Nephron (organoid): ENCODE measurements at regions not wholly inside any gene's neighbourhood (a gene's known extent, or its start where the extent isn't known, plus 50 kb on each side); places are given as distances from the start of the nearest gene placed in this dataset.
A peak's percentile ranks its signal among the peaks of the same experiment; 100 is the strongest.

Experiments used
- H3K27ac Mint-ChIP-seq, 3 experiments: 2 replicates each; pipeline ENCODE4 v1.8.0; 2020; ENCODE audit warnings: mixed read lengths in 3 of 3, mild to moderate bottlenecking in 2 of 3, moderate library complexity in 1 of 3
- H3K27me3 Mint-ChIP-seq: 2 replicates; pipeline ENCODE4 v1.8.0; 2021; ENCODE audit warnings: low read depth, mild to moderate bottlenecking, moderate library complexity, mixed read lengths
- H3K36me3 Mint-ChIP-seq: 2 replicates; pipeline ENCODE4 v1.8.0; 2020; ENCODE audit warnings: low read depth, mixed read lengths
- H3K4me1 Mint-ChIP-seq: 2 replicates; pipeline ENCODE4 v1.8.0; 2020; ENCODE audit warnings: mixed read lengths
- H3K4me3 Mint-ChIP-seq, 3 experiments: 2 replicates each; pipeline ENCODE4 v1.8.0; 2020; ENCODE audit warnings: mild to moderate bottlenecking in 3 of 3, mixed read lengths in 3 of 3, moderate library complexity in 2 of 3
- H3K9me3 Mint-ChIP-seq: 2 replicates; pipeline ENCODE4 v1.8.0; 2020; ENCODE audit warnings: mixed read lengths
- TF ChIP-seq, protein P1 (sequence below), 3 experiments: fragments of 200-600 bp; sonication (generic); IDR thresholded peaks; one replicate each; pipeline ENCODE4 v1.5.0; 2021; ENCODE audit warnings: antibody characterized with exemption in 3 of 3; ENCODE audit not compliant: unreplicated experiment in 3 of 3

DNA sequence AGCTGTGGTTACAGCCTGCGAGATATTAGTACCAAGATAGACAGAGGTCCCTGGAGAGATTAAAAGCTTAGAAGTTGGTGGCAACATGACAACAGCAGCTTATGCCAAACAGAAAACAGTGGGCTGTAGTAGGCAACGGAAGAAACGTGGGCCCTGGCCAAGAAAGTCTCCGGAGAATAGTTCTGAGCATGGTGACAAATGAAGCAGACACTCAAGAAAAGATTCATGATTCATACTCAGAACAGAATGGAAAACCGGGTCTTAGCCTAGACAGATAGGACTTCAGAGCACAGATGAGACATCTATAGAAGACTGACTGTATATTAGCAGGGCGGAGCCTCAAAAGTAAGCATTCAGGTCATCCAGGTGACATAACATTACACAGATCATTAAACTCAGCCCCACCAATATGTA is 727.4 kb downstream of the ETS1 start:
- H3K4me1 Mint-ChIP-seq: peaks cover 1% of the 10 kb centered on the region
- peaks cover 3% of the 10 kb centered on the region for H3K27me3 Mint-ChIP-seq
- no peaks in the 10 kb centered on the region for H3K36me3 Mint-ChIP-seq
- TF ChIP-seq, protein P1, sequence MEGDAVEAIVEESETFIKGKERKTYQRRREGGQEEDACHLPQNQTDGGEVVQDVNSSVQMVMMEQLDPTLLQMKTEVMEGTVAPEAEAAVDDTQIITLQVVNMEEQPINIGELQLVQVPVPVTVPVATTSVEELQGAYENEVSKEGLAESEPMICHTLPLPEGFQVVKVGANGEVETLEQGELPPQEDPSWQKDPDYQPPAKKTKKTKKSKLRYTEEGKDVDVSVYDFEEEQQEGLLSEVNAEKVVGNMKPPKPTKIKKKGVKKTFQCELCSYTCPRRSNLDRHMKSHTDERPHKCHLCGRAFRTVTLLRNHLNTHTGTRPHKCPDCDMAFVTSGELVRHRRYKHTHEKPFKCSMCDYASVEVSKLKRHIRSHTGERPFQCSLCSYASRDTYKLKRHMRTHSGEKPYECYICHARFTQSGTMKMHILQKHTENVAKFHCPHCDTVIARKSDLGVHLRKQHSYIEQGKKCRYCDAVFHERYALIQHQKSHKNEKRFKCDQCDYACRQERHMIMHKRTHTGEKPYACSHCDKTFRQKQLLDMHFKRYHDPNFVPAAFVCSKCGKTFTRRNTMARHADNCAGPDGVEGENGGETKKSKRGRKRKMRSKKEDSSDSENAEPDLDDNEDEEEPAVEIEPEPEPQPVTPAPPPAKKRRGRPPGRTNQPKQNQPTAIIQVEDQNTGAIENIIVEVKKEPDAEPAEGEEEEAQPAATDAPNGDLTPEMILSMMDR (IDR thresholded peaks at IDR 0.05; ENCODE audit: unreplicated experiment in 3 of 3): no peak
- H3K4me3 Mint-ChIP-seq: no peak overlapping the region
- peaks cover 2% of the 10 kb centered on the region for H3K9me3 Mint-ChIP-seq
- no peak overlapping the region for H3K27ac Mint-ChIP-seq

DNA sequence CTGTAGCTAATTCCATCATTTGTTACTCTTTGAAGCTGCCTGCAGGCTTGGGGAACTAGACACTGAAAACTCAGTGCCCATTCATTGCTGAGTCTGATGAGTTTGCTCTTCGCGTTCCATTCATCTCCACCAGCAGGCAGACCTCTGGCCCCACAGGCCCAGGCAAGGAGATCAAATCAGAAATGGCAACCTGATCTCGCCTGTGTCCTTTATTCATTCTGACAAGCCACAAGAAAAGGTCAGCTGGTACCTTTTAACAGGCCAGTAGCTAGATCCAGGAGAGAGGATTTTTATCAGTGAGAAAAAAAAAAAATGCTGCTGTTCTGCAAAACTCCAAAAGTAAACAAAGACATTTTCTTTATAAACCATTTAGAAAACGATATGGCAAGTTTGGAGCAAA is 742.5 kb downstream of the ETS1 start:
- H3K27me3 Mint-ChIP-seq: no peaks in the 10 kb centered on the region
- H3K4me3 Mint-ChIP-seq: no peak overlapping the region
- no peaks in the 10 kb centered on the region for H3K9me3 Mint-ChIP-seq
- H3K36me3 Mint-ChIP-seq: no peaks in the 10 kb centered on the region
- no peak overlapping the region for H3K27ac Mint-ChIP-seq
- H3K4me1 Mint-ChIP-seq: no peaks in the 10 kb centered on the region
- TF ChIP-seq, protein P1 (IDR thresholded peaks at IDR 0.05; ENCODE audit: unreplicated experiment in 3 of 3): no peak

DNA sequence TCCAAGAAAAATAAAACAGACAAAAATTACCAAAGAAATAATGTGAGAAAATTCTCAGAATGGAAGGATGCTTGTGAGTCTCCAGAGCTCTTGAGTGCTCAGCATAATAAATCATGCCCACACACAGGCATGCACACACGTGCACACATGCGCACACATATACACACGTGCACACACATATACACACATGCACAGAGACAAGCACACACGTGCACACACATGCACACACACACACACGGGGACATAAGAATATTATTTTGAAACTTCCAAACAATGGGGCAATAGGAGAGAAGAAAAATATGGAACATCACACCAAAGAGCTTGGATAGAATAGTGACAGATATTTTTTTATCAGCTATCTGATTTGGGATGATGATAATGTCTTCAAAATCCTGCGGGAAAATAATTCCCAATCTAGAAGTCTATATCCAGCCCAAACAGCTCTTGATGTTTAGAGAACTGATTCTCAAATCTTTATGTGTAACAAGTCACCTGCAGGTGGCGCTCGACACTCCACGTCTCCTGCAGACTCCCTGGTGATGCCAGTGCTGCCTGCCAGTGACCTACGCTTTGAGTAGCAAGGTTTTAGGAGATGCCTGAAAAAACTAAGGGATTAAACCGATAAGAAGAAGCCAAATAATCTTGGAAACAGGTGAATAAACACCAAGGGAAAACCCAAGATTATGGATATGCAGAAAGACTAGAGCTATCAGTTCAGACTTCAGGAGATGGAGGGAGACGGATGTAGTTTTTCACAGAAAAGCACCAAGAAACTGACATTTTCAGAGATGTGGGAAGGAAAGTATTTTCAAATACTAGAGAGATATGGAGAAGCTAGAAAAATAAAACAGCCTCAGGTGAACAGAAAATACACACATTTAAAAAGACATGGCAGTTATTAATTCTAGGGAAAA is 743.6 kb downstream of the ETS1 start:
- Mint-ChIP-seq H3K4me1 (no peaks in the 10 kb centered on the region), H3K36me3 (no peaks in the 10 kb centered on the region), H3K9me3 (no peaks in the 10 kb centered on the region), H3K27me3 (no peaks in the 10 kb centered on the region), H3K4me3 (no peak overlapping the region), H3K27ac (no peak overlapping the region)
- TF ChIP-seq, protein P1 (IDR thresholded peaks at IDR 0.05; ENCODE audit: unreplicated experiment in 3 of 3): peak; percentile 66 to 80 (median 75)

DNA sequence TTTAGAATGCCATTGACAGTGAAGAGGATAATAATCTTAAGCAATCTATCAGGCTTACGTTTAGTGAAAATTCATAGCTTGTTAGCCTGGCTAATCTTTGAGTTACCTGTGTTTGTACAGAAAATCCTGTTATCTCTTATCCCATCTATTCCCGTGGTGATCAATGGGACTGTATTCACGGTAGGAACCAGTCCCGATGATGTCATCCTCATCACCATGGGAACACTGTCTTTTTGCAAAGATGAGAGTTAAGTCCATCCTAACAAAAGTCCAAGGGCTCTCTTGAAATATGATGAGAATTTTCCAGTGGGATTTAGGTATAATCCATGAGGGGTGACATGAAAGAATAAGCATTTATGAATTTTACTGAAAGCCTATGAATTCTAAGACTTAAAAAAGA is 762.2 kb downstream of the ETS1 start:
- TF ChIP-seq, protein P1 (IDR thresholded peaks at IDR 0.05; ENCODE audit: unreplicated experiment in 3 of 3): no peak
- Mint-ChIP-seq H3K27ac (no peak overlapping the region), H3K4me1 (no peaks in the 10 kb centered on the region), H3K9me3 (peaks cover 2% of the 10 kb centered on the region), H3K27me3 (peaks cover 4% of the 10 kb centered on the region), H3K4me3 (no peak overlapping the region), H3K36me3 (no peaks in the 10 kb centered on the region)

DNA sequence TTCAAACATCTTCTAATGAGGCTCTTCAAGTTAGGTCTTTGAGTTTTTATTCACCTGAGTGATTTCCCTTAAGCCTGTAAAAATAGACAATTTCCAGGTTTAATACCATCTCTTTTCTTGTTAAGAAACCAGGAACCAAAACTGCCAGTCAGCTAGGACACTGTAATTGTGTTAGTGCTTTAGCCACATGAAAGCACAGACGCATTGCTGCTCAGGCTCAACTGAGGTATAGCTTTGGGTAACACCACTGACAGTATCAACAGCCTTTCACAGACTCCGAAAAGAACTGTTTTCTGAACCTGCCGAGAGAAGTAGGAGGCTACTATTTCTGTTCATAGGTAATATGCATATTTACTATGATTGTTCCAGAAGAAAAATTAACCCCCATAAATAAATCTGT is 768.7 kb downstream of the ETS1 start:
- H3K27me3 Mint-ChIP-seq: peaks cover 4% of the 10 kb centered on the region
- no peaks in the 10 kb centered on the region for H3K4me1 Mint-ChIP-seq
- H3K27ac Mint-ChIP-seq: no peak overlapping the region
- TF ChIP-seq, protein P1 (IDR thresholded peaks at IDR 0.05; ENCODE audit: unreplicated experiment in 3 of 3): no peak
- no peaks in the 10 kb centered on the region for H3K9me3 Mint-ChIP-seq
- no peaks in the 10 kb centered on the region for H3K36me3 Mint-ChIP-seq
- no peak overlapping the region for H3K4me3 Mint-ChIP-seq

DNA sequence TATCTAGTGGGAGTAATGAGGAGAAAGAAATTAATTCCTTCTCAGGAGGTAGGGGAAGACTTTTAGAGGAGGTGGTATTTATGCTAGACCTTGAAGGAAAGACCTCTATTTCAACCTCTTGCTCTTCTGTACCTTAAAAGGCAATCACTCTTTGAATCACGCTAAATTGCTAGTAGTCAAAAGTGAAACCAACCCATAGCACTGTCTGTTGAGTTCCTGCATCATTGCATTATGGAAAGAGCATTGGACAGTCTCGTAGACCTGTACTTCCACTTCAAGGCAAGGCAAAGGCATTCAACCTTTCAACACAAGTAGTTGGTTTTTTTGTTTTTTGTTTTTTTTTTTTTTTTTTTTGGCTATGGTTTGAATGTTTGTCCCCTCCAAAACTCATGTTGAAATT is 770.4 kb downstream of the ETS1 start:
- H3K27me3 Mint-ChIP-seq: peaks cover 4% of the 10 kb centered on the region

More for the DNA sequence above, 770.4 kb downstream of the ETS1 start:
- Mint-ChIP-seq H3K27ac (no peak overlapping the region), H3K36me3 (no peaks in the 10 kb centered on the region), H3K4me3 (no peak overlapping the region), H3K9me3 (no peaks in the 10 kb centered on the region), H3K4me1 (no peaks in the 10 kb centered on the region)
- TF ChIP-seq, protein P1 (IDR thresholded peaks at IDR 0.05; ENCODE audit: unreplicated experiment in 3 of 3): no peak
